Brain microvascular endothelial cell (primary cell): ENCODE measurements at regions not wholly inside any gene's neighbourhood (a gene's known extent, or its start where the extent isn't known, plus 50 kb on each side); places are given as distances from the start of the nearest gene placed in this dataset.

Experiments used
- DNase-seq: peaks from one replicate; pipeline ENCODE4 v3.0.0-alpha.2; 2020
- H3K27ac ChIP-seq: fragments of 250-450 bp; sonication (Bioruptor Pico); 2 replicates; pipeline ENCODE4 v1.5.1; 2020; ENCODE audit warnings: mild to moderate bottlenecking, moderate library complexity
- H3K27me3 ChIP-seq: fragments of 250-450 bp; sonication (Bioruptor Pico); replicated peaks from 2 replicates; pipeline ENCODE4 v1.5.1; 2020; ENCODE audit warnings: mild to moderate bottlenecking
- H3K36me3 ChIP-seq: fragments of 250-450 bp; sonication (Bioruptor Pico); replicated peaks from 2 replicates; pipeline ENCODE4 v1.5.1; 2020; ENCODE audit warnings: mild to moderate bottlenecking
- H3K4me3 ChIP-seq: 2 replicates; pipeline ENCODE4 v1.5.1; 2011; ENCODE audit warnings: low read depth, mild to moderate bottlenecking, control low read depth, low read length, moderate library complexity
- CTCF ChIP-seq: IDR thresholded peaks from 2 replicates; pipeline ENCODE4 v1.5.1; 2011; ENCODE audit warnings: low read depth, mild to moderate bottlenecking, moderate library complexity, low read length, control low read depth, inconsistent platforms; ENCODE audit errors: missing control alignments
- in situ Hi-C: cut with HindIII; loops from 2 replicates; pipeline ENCODE4 v1.10.0; 2017; ENCODE audit warnings: low sequenced_read_pairs, low pct_ligation_motif_present

- DNase-seq: no peak
- Histone ChIP-seq H3K27ac (no peak overlapping the region), H3K36me3 (no peaks in the 10 kb centered on the region), H3K27me3 (no peaks in the 10 kb centered on the region), H3K4me3 (no peak overlapping the region)
- in situ Hi-C loops: no loop called here
- no peak for TF ChIP-seq CTCF
Observed at GRCh38 chr10:22483132-22483531, 137.8 kb downstream of the SPAG6 start.
